SK-N-MC (cell line): ENCODE measurements at regions not wholly inside any gene's neighbourhood (a gene's known extent, or its start where the extent isn't known, plus 50 kb on each side); places are given as distances from the start of the nearest gene placed in this dataset.

Experiments used
- EZH2 ChIP-seq: fragments of 200-600 bp; sonication (generic); IDR thresholded peaks from one replicate; pipeline ENCODE4 v1.6.1; 2017; ENCODE audit warnings: antibody characterized with exemption
- FOXP2 ChIP-seq: optimal IDR thresholded peaks from 2 replicates; pipeline ENCODE3; 2011; ENCODE audit warnings: mild to moderate bottlenecking, moderate library complexity; ENCODE audit not compliant: insufficient read depth; ENCODE audit errors: extremely low read length, control extremely low read depth
- POLR2AphosphoS5 ChIP-seq: IDR thresholded peaks from 2 replicates; pipeline ENCODE4 v1.6.1; 2012; ENCODE audit warnings: mild to moderate bottlenecking, low read depth, low read length, borderline replicate concordance

GRCh38 chr11:98390391-98390790 lies 630.4 kb upstream of the CNTN5 start:
- no peak for TF ChIP-seq EZH2
- no peak for TF ChIP-seq POLR2AphosphoS5
- no peak for TF ChIP-seq FOXP2
